ENCODE measurements at regions not wholly inside any gene's neighbourhood (a gene's known extent, or its start where the extent isn't known, plus 50 kb on each side); places are given as distances from the start of the nearest gene placed in this dataset.
A peak's percentile ranks its signal among the peaks of the same experiment; 100 is the strongest.

DNA sequence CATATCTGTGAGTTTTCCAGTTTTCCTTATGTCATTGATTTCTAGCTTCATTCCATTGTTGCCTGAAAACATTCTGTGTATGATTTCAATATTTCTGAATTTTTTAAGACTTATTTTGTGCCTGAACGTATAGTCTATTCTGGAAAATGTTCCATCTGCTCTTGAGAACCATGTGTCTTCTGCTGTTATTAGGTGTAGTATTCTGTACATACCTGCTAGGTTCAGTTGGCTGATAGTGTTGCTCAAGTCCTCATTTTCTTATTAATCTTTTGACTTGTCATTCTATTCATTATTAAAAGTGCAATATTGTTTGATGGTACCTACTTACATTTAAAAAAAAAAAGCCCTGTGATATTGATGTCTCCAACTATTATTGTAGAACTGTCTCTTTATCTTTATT is 869.8 kb upstream of the MAN1A1 start:
- DNase-seq: no peak

DNA sequence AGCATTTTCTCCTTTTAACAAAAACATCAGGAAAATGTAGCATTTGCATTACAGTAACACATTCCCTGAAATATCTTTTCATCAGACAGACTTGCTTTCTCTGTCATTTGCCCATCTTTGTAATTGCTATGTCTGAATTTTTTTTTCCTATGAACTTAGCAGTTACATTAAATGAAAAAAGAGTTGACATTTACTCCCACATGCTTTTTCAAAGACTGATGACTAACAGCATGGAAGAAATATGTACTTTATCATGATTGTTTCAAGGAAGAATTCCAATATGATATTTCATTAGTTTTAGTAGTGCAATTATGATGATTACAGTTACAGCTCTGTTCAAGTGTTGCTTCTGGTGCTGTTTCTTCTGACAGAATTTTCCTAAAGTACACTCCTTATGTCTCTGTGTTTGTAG is 864.5 kb upstream of the MAN1A1 start:
- DNase-seq: no peak

DNA sequence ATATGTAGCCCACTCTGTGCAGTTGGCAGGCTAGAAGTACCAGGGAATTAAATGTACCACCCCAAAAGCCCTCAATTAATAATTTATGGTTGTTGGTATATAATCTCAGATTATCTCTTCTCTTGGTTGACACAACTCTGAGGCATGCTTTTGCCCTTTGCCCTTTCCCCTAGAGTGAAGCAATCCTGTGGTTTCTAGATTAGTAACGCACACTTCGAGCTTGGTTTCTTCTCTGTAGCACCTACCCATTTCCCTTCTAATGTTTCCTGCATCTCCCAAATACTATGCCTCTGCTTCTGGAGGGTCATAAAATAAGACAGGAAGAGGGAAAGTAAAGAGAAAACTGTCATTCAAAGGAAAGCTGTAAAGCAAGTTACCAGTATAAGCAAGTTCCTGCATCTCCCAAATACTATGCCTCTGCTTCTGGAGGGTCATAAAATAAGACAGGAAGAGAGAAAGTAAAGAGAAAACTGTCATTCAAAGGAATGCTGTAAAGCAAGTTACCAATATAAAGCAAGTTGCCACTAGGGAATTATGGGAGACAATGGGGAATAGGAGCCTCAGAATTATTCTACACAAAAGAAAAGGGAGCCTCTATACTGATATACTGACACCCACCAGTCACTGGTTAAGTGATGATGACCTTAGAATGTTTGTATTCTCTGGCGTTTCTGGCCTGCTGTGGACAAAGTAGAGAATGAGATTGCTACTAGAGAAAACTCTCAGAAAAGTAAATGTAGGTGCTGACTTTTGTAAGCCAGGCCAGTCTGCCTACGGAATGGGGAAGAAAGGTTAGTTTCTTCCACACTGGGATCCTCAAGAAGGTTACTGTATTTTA is 862.6 kb upstream of the MAN1A1 start:
- no peak for DNase-seq

DNA sequence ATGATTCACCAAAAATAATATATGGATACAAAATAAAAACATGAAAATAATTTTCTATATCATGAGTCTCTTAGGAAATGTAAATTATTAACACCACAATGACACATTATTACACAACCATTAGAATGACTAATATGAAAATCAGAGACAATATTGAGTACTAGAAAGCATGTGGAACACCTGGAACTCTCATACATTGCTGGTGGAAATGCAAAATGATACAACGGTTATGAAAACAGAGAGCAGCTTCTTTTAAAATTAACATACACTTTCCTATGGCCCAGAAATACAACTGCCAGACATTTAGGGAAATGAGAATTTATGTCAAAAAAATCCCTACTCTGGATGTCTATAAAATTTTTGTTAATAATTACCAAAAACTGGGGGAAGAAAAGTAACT is 853.3 kb upstream of the MAN1A1 start:
- no peak for DNase-seq

DNA sequence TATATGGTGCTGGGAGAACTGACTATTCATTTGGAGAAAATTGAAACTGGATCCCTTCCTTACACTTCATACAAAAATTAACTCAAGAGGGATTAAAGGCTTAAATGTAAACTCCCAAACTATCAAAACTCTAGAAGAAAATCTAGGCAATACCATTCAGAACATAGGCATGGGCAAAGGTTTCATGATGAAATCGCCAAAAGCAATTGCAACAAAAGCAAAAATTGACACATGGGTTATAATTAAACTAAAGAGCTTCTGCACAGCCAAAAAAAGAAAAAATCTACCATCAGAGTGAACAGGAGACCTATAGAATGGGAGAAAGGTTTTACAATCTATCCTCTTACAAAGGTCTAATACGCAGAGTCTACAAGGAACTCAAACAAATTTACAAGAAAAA is 851.3 kb upstream of the MAN1A1 start:
- DNase-seq: no peak

DNA sequence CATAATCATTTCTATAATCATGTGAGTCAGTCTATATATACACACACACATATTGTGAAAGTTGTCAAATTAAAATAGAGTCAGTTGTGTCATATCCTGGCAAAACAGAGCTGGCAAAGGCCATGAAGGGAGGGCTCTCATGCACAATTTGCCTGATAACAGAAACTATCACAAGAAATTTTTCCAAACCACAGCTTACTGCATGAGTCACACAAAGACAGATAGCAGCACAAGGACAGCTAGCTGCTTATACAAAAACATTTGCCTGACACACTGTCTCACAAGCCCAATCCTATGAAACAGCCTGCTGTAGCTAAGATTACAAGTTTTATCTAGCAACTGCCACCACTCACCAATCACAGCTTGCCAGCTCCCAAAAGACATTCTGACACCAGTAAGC is 848.5 kb upstream of the MAN1A1 start:
- DNase-seq: peak; percentile 55

DNA sequence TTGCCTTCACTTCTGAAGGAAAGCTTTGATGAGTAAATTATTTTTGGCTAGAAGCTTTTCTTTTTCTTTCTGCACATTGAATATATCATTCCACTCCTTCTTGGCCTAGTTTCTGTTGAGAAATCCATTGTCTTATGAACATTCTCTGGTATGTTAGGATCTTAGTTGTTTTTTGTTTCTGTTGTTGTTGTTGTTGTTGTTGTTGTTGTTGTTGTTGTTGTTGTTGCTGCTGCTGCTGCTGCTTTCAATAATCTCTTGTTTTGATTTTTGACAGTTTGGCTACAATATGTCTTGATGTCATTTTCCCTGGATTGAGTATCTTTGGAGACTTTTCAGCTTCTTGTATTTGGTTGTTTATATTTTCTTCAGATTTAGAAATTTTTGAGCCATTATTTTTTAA is 836.5 kb upstream of the MAN1A1 start:
- no peak for DNase-seq

DNA sequence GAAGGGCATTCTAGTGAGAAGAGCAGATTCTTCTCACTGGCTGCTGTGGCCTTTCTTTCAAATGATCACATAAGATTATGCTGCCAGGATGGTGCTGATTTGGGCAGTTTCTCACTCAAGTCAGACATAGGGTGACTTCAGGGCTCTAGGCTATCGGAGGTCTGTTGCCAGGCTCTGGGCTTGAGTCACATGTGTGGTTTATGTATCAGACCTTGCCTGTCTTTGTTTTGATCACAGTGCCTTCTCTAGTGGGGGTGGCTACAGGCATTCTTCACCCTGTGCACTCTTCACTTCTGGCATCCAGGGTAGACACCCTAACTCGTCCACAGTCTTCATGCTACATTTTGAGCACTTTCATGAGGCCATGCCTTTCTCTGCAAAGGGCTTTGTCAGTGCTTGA is 823.7 kb upstream of the MAN1A1 start:
- DNase-seq: no peak

DNA sequence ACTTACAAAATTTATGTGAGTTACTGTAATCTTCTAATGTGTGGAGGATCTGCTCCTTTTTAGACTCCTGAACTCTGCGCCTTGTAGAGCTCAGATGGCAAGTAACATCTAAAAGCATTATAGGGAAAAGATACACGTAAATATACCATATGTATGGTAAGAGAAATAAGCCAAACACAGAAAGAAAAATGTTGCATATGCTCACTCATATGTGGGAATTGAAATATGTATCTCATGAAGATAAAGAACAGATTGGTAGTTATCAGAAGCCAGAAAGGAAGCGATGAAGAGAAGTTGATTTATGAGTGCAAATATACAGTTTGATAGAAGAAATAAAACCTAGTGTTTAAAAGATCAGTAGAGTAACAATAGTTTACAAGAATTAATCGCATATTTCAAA is 815.0 kb upstream of the MAN1A1 start:
- no peak for DNase-seq

DNA sequence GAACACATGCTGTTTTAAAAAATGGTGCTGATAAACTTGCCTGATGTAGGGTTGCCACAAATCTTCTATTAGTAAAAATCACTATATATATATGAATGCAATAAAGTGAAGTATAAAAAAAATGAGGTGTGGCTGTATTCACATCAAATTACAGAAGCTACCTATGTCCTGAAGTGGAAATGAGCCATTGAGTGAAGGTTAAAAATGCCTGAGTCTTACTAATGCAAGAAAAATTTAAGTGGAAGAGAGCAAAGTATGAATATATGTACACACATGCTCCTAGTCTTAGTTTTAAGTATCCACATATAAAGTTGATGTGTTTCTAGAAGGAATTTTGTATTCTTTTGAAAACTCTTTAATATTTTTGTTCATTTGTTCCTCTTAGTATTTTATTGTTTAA is 808.3 kb upstream of the MAN1A1 start:
- no peak for DNase-seq

DNA sequence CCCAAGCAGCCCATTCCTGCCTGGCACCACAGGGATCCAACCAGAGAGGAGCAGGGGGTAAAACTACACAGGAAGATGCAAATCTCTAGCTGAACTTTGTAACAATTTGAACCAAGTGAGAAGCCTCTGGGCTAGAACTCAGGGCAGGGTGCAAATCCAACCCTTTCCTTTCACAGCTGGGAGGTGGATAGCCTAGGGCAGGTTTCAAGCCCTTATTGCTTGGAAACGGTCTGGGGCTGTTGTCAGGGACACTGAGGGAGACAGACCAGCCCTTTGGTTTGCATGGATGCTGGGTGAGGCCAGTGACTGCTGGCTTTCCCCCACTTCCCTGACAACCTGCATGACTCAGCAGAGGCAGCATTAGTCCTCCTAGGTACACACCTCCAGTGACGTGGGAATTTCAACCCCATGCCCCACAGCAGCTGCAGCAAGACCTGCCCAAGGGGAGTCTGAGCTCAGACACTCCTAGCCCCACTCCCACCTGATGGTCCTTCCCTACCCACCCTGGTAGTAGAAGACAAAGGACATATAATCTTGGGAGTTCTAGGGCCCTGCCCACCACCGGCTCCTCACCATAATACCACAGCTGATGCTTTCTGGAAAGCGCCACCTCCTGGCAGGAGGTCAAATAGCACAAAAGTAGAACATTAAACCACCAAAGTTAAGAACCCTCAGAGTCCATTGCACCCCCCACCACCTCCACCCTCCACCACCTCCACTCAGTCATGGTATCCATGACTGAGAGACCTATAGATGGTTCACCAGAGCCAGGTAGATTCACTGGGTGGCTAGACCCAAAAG is 797.7 kb upstream of the MAN1A1 start:
- no peak for DNase-seq

DNA sequence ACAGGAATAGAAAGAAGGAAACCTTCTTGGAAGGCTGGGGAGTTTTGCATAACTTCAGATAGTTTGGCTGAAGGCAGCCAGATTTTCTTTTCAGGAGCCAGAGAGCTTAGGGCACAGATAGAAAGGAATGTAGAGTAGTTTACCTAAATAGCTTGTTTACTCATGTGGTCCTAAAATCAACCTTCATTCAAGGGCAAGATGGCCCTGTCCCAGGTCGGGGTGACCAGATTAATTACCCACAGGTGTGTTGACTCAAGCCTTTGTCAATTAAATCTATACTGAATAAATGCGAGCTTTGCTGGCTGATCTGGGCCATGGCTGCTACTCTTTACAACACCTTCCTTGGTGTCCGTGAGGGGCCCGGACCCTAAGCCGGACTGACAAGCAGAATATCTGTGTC is 792.0 kb upstream of the MAN1A1 start:
- no peak for DNase-seq

DNA sequence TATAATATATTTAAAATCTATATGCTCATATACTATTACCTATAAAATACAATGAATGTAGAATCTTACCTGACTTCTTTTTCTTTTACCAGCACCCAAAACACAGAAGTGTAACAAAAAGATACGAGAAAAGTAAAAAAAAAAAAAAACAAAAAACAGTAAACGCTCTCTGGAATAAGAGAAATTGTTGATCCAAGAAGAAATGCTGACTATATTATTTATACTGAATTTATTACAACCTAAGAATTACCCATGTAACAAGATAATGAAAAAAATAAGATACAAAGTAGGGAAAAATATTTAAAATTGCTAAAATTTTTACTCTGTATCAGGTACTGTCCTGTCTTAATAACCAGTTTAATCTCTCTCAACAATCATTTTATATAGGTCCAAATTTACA is 787.9 kb upstream of the MAN1A1 start:
- no peak for DNase-seq

DNA sequence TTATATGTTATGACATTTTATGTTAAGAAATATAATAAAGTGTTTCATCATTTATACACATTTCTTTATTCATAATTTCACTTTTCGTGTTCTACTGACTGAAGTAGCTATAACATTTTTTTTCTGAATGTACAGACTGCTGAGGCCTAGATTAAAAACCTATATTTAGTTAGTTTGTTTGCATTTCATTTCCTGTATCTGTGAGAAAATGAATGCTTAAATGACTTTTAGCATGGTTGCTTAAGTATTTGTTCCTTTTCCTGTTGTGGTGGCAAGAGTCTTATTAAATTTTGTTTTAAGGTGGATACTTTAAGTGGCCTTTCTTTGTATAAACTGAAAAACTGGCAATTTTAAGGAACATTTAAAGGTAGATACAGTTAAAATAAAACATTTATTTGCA is 779.7 kb upstream of the MAN1A1 start:
- DNase-seq: no peak

DNA sequence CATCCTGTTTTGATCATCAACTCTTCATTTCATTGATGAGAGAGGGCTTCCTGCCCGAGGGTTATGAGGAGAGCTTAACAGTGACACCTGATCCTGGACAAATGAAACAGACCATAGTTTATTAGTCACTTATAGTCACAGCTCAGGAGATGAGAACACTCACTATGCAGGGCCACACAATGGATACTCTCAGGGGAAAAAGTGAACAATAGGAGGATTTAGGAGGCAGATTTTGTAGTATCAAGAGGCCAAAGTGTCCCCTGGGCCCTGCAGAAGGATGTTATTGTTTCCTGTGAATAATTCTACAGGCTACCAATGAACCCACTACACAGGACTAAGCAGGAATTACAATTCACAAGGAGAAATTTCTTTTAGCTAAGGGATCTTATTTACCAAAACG is 772.8 kb upstream of the MAN1A1 start:
- no peak for DNase-seq

DNA sequence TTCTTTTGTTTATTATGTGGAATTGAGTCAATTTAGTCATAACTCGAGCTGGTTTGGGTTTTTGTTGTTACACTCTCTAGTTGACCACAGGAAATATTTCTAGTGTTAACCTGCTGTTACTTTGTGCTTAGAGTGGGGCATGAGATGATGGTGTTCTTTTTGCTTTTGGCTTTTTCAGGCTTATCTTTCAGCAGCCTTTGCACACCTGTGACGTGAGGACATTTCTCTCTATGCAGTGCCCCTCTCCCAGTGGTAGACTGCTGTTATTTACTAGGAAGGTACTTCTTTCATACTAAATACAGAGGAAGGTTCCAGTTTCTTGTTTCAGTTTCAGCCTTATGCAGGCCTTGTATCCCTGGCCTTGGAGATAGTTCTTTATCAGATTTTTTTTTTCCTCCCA is 766.8 kb upstream of the MAN1A1 start:
- no peak for DNase-seq

DNA sequence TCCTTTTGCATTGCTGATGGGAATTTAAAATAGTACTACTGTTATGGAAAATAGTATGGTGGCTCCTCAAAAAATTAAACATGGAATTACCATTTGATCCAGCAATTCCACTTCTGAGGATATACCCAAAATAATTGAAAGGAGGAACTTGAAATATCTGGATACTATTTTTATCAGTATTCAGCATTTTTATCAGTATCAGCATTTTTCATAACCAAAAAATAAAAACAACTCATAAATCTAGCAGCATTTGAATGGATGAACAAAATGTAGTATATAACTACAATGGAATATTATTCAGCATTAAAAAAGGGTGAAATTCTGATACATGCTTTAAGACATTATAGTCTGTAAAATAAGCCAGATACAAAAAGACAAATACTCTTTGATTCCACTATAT is 763.4 kb upstream of the MAN1A1 start:
- no peak for DNase-seq

DNA sequence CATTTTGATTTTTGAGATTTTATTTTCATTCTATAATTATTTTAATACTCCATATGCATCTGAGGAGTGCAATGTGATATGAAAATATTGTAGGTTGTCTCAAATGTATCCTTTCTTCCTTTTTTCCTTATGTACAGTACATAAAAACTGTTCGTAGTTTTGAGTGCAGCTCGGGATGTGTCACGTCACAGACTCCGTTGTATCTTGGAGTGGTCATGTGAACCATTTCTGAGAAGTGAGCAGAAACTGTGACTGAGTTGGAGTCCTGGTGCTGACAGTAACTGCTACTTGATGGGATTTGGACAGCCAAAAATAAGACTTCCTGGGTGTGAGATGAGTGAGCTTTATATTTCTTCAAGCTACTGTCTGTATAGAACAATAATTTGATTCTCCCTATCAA is 761.4 kb upstream of the MAN1A1 start:
- DNase-seq: no peak

DNA sequence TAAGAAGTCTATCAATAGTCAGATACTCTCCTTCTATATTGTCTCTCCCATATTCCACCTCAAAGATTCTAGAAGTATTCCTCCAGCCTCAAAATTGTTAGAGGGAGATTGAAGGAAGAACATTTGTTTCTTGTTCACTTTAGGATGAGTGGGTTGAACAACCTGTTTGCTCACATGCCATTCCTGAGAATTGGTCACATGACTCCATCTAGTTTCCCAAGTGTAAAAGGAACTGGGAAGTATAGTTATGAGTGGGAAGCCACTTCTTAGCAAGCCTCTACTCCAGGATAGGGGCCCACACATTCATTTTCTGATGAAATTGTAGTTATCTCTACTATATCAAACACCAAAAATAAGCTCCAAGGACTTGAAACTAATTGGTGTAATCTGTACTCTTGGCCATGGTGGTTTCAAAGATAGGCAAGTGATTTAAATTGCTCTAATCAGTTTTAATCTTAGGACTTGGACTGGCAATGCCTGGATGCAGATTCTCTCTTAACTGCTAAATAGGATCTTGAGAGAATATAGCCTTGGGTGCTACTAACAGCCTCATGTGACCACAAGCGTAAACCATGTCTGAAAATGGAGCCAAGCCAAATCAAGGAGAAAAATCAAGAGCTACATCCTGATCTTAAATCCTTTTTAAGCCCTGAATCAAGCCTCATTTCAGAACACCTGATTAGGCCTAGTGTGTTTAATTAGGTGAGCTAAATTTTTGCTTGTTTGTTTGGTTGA is 758.7 kb upstream of the MAN1A1 start:
- no peak for DNase-seq

DNA sequence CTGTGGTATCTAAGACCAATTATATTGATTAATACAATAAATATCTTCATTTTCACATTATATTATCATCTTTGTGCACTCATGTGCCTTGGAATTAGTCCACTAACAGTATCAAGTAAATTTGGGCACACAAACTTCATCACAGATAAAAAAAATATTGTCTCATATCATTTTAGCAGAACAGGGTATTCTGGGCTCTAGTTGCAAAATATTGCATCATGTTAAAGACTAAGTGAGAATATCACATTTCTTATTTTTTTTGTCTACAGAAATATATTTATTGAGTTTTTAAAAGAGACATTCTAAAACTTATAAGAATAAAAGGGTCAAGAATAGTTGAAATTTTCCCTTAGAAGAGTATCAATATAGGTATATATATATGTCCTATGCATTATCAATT is 754.1 kb upstream of the MAN1A1 start:
- no peak for DNase-seq

DNA sequence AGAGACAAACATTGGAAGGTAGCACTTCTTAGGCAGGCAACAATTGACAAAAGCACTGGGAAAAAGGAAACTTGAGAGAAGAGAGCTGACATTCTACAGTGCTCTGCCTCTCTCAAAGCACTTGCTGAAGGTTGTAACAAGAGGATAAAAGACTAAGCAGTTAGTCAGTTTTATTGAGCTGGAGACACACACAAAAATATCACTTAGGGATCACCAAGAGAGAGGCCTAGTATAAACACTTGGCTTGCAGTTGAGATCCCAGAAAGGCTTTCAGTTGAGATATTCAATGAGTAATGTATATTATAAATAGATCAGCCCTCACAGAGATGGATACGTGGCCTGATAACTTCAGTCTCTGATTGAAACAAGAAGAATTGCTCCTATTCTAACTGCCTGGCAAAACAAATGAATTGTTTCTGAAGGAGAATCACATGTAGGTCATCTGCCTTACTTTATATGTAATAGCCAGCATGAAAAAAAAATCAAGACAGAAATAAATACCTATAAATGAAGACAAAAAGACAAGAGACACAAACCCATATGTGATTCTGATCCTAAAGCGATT is 747.2 kb upstream of the MAN1A1 start:
- DNase-seq: no peak

DNA sequence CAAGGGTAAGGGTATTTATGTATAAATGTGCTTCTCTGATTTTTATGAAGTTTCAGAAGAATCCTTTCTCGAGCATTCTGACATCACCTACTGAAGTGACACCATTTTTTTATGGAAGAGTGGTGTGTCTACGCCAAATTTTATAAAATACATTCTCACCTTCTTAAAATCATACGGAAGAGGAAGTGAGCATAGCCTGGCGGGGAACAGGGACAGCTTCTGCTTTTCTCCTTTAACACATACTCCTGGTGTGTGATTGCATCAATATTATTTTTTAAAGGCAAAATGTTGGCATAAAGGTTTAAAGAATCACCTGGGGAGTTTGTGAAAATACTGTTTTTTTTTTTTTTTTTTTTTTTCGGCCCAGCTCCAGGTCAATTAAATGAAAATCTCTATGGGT is 733.6 kb upstream of the MAN1A1 start:
- no peak for DNase-seq

DNA sequence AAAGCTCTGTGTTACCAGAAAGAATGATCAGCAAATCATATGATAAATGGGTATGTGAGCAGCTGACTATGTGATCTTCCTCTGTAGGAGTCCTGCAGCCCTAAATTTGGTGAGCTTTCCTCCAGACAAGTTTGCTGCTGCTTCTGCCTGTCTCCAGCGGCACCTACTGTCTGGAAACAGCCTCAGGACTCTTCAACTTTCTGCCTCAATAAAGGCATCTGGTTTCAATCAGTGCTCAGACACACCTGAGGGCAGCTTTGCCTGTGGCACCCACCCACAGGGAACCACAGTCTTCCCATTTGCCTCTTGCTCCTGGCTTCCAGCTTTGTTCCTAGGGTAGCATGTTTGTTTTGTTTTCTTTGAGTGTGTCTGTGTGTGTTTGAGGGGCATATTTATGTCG is 727.9 kb upstream of the MAN1A1 start:
- peak; percentile 12 for DNase-seq
